Left kidney (tissue), 1 donor: ENCODE measurements at regions not wholly inside any gene's neighbourhood (a gene's known extent, or its start where the extent isn't known, plus 50 kb on each side); places are given as distances from the start of the nearest gene placed in this dataset.
"Not testable (repeated sequence)": the region's sequence is repeated elsewhere in the genome, so short reads cannot be mapped to it uniquely, and the experiment has no call there.

Experiments
- DNase-seq: peaks from one replicate; pipeline ENCODE4 v3.0.0-alpha.2; 2013

DNA sequence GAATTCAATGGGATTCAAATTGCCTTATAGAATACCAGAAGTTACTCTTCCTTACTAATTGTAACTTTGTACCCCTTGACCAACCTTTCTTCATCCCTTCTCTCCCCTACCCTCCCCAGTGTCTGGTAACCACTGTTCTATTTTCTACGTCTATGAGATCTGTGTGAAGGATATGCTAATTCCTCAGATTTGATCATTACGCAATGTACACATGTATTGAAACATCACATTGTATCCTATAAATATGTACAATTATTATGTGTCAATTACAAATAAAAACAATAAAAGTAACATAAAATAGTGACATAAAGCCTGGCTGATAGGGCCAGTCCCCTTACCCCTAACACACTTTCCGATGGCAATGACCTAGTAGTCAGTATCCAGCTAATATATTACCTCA is 95.1 kb upstream of the GRIA3 start:
- DNase-seq, result no peak

DNA sequence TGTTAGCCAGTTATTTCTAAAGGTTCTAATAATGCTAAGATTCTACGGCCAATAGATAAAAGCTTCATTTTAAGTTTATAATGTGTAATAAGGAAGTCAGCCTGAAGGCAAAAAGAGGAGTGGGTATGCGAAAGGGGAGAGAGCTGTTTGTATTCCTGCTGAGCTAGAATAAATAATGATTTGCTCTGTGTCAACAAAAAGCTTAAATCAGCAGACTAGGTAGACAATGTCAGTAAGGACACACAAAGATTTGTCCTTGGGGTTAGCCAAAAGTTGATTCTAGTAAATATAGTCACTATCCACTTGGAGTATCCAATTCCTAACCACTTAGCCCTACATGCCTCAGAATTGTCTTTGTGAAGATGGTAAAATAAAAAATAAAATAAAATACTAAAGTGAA is 90.3 kb upstream of the GRIA3 start:
- DNase-seq, result no peak

DNA sequence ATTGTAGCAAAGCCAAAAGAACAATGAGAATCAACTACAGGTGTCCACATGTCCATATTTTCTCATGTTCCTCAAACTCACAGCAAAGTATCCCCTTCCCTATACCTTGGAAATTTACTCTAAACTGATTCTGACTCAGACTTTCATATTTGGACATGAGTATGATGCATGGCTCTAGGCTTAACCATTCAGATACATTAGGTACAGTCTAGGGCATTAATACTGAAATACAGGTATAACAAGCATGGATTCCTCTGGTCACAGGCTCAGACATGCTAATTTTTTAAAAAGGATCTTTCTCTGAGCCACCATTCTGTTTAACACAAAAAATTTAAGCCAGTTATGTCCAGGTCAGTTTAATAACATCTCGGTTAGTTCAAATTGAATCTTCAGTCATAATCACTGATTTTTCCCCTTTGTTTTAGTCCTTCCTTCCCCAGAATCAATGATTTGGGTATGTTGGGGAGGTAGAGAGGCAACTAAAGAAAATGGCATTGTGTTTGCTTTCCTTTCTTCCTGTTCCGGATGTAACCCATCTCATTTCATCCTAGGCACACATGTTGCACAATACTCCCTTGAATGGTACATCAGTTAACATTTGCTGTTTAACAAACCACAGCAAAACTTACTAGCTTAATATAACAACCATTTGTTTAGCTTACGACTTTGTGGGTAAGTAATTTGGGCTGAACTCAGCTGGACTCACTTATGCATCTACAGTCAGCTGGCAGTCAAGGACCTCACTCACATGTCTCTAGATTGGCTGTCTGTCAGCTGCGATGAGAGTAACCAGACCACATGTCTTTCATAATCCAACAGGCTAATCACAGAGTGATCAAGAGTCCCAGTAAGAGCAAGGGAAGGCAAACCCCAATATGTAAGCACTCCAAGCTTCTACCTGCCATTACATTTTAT is 75.3 kb upstream of the GRIA3 start:
- DNase-seq, result no peak

DNA sequence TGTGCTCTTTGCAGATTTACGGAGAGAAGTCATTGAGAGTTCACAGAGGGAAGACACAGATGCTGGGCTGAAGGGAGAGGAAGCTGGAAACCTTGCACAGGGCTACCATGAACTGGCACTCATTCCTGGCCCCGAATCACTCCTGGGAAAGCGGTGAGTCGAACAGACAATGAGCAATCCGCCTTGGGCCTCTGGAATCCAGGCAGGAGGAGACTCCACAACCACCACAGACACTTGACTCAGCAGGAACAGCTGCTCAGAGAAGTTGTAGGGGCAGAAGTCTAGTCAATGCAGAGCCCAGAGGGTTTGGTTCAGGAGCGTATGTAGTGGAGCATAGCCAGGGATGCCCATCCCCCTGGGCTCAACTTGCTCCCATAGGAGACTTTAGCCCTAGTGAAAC is 62.8 kb upstream of the GRIA3 start:
- no peak for DNase-seq

DNA sequence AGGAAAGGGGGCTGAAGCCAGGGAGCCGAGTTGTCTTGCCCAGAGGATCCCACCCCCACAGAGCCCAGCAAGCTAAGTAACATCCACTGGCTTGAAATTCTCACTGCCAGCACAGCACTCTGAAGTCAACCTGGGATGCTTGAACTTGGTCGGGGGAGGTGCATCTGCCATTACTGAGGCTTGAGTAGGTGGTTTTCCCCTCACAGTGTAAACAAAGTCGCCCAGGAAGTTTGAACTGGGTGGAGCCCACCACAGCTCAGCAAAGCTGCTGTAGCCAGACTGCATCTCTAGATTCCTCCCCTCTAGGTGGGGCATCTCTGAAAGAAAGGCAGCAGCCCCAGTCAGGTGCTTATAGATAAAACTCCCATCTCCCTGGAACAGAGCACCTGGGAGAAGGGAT is 54.3 kb upstream of the GRIA3 start:
- not testable (repeated sequence) for DNase-seq
